Left hindlimb (tissue), 1 donor: ENCODE measurements at regions not wholly inside any gene's neighbourhood (a gene's known extent, or its start where the extent isn't known, plus 50 kb on each side); places are given as distances from the start of the nearest gene placed in this dataset.

Experiments
- DNase-seq: peaks from one replicate; pipeline ENCODE4 v3.0.0-alpha.2; 2018

- DNase-seq, result no peak
Measured at GRCh38 chr13:77378662-77379061, 51.8 kb upstream of the MYCBP2 start.

- DNase-seq, result no peak
Measured at GRCh38 chr13:77377016-77377415, 50.1 kb upstream of the MYCBP2 start.
